Thyroid gland (tissue), 4 donors: ENCODE measurements at regions not wholly inside any gene's neighbourhood (a gene's known extent, or its start where the extent isn't known, plus 50 kb on each side); places are given as distances from the start of the nearest gene placed in this dataset.

ENCODE experiments used
- POLR2A ChIP-seq, 2 donors: fragments of 450-650 bp; IDR thresholded peaks; one replicate each; pipeline ENCODE4 v1.6.1; 2017; ENCODE audit warnings: antibody characterized with exemption in 2 of 2, mild to moderate bottlenecking in 2 of 2, moderate library complexity in 1 of 2
- TF ChIP-seq, protein P1 (sequence below), 6 experiments: fragments of 200-600 bp in 3 of 6; fragments of 450-650 bp in 3 of 6; sonication (generic) in 3 of 6; IDR thresholded peaks; one replicate each; pipeline ENCODE4 v1.5.1; 2016 to 2019; ENCODE audit warnings: antibody characterized with exemption in 6 of 6, mild to moderate bottlenecking in 2 of 6, inconsistent platforms in 1 of 6, moderate library complexity in 1 of 6

DNA sequence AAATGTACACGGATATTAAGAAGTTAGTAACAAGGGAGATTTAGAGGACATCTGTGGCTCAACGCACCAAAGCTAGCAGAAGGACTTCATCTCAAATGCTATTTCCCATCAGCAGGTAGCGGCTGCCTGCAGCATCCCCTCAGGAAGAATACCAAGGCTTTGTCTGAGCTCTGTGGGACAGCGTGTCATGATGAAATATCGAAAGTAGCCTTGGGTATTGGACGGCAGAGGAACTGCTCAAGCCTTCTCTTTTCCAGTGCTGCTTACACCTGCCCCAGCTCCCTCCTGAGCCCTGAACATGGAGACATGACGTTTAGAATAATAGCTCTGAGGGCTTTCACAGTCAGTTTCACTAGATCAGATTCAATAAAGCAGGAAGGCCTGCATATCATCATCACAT is 241.6 kb downstream of the SUCLG1 start:
- TF ChIP-seq POLR2A (IDR thresholded peaks at IDR 0.05): no peak
- TF ChIP-seq, protein P1, sequence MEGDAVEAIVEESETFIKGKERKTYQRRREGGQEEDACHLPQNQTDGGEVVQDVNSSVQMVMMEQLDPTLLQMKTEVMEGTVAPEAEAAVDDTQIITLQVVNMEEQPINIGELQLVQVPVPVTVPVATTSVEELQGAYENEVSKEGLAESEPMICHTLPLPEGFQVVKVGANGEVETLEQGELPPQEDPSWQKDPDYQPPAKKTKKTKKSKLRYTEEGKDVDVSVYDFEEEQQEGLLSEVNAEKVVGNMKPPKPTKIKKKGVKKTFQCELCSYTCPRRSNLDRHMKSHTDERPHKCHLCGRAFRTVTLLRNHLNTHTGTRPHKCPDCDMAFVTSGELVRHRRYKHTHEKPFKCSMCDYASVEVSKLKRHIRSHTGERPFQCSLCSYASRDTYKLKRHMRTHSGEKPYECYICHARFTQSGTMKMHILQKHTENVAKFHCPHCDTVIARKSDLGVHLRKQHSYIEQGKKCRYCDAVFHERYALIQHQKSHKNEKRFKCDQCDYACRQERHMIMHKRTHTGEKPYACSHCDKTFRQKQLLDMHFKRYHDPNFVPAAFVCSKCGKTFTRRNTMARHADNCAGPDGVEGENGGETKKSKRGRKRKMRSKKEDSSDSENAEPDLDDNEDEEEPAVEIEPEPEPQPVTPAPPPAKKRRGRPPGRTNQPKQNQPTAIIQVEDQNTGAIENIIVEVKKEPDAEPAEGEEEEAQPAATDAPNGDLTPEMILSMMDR (IDR thresholded peaks at IDR 0.05): no peak
